ENCODE measurements at regions not wholly inside any gene's neighbourhood (a gene's known extent, or its start where the extent isn't known, plus 50 kb on each side); places are given as distances from the start of the nearest gene placed in this dataset.

- no peak for TF ChIP-seq CTCF (IDR thresholded peaks at IDR 0.05; ENCODE audit: insufficient read depth, low read length, poor library complexity, severe bottlenecking)
- TF ChIP-seq EZH2phosphoT487 (conservative IDR thresholded peaks at IDR 0.05; ENCODE audit: low read length) = no peak
Observed at GRCh38 chr12:24599736-24600135, 349.2 kb downstream of the BCAT1 start.
